ENCODE measurements at regions not wholly inside any gene's neighbourhood (a gene's known extent, or its start where the extent isn't known, plus 50 kb on each side); places are given as distances from the start of the nearest gene placed in this dataset.
A peak's percentile ranks its signal among the peaks of the same experiment; 100 is the strongest.

DNA sequence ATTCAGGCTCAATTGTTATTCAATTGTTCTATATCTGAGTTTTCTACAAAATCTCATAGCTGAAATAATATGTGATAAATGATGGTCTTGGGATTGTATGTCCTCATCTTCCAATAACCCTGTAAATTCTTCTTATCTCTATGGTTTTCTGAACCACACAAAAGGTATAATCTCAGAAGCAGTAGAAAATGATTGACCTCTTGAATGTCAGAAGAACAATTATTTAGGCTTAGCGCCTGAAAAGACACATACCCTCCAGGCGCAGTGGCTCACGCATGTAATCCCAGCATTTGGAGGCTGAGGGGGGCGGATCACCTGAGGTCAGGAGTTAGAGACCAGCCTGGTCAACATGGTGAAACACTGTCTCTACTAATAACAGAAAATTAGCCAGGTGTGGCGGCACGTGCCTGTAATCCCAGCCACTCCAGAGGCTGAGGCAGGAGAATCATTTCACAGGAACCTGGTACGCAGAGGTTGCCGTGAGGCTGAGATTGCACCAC is 288.0 kb upstream of the TBC1D5 start:
- DNase-seq, result no peak

DNA sequence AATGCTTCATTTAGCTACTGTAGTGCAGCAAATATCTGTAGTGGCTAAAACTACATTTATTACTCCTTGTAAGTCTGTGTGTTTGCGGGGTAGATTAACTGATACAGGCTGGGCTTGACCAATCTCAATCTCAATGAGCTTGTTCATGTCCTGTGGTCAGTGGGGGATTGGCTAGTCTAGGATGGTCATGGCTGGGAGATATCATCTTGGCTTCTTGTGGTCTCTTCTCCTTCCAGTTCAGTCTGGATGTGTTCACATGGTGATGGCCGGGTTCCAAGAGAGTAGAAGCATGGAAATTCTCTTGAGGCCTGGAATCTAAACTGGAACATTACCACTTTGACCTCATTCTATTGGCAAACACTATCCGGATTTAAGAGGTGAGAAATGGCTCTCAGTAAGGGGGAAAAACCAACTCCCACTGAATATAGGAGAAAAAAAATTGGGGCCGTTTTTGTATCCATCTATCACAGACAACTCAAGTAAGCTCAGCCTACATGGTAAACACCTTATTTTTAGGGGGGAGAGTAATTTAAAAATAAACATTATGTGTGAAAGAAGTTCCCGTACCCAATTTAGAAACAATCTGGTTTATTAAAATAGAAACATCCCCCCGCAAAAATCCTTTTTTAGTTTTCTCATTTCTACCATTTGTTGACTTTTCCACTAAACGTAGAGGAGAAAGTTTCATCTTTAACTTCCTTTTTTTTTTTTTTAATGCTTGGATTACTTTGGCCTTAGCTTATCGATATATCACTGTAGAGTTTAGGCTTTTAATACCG is 284.9 kb upstream of the TBC1D5 start:
- peak; percentile 7 for DNase-seq

DNA sequence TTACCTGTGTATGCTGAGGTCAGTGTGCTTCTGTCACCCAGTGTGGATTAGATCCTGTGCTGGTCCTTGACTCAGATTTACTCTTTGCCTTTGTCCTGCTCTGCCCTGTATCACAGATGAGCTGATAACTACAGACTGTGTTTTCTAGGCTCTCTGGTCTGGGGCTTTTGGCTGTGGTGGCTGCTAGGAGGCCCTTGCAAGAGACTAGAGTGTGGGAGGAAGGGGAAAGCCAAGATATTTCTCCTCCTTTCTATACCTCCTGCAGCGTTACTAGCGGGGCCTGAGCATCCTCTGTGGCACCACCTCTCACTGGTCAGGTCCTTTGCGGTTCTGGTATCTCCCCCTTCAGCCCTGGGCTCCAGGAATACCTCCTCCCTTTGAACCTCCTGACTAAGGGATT is 282.3 kb upstream of the TBC1D5 start:
- no peak for DNase-seq

DNA sequence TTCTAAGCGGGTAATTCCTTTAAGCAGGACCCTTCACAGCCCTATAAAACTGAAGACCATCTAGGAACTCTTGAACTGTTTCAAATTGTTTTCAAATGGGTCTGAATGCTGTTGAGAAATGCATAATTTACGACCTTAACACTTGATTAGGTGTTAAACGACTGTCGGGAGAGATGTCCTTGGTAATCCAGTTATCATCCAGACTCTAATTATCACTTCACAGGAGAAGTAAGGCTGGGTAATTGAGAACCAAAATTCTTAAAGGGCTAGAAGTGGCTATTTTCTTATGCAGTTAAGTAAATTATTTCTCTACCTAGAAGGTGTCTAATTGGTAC is 276.7 kb upstream of the TBC1D5 start:
- DNase-seq, result no peak

DNA sequence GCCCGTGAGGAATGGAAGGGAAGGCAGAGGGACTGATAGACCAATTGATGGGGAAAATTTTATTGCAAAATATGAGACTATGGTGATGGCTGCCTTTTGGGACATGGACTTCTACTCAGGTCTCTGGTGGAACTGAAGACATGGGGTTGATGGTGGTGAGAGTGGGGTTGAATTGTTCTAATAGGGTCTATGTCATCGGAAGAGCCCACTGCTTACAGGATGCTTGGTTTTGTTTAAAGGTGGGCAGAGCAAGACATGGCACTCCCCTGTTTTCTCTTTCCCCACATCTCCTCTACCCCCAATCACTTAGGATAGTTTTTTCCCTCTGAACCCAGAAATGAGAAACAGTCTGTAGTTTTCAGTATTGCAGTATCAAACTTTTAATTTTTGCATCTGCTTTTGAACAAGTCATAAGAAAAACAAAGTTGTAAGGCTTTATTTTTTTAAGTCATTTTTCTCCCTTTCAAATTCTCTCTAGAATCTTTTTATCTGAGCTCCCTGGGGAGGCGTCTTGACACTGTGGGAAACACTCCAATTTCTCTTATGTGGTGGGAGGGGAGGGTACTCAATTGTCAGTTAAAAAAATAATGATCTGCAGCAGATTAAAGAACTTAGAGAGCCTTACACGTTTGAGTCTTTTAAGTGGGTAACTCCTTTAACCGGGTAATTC is 276.2 kb upstream of the TBC1D5 start:
- no peak for DNase-seq

GRCh38 chr3:18016366-18016765 is 273.9 kb upstream of the TBC1D5 start:
- DNase-seq, result no peak

- no peak for DNase-seq
These were observed 270.5 kb upstream of the TBC1D5 start for GRCh38 chr3:18012933-18013332.

DNA sequence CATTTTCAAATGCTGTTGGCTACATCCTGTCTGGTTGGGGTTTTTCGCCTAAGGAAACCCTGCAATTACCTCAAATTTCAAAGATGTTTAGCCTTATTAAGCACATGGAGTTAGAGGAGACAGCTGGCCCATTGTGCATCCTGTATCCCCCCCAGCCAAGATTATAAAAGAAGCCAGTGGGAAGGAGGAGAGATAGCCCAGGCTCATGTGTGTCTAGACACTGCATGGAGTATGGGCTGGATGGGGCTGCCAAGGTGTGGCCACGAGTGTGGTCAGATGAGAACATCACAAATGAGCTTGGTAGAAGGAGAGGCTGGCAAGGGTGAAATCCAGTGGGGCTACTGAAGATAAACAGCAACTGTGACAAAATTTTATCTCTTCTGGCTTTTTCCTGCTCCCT is 270.0 kb upstream of the TBC1D5 start:
- no peak for DNase-seq

GRCh38 chr3:18011387-18011786 is 269.0 kb upstream of the TBC1D5 start:
- no peak for DNase-seq

- DNase-seq, result no peak
These were observed 267.6 kb upstream of the TBC1D5 start for GRCh38 chr3:18010001-18010400.

DNA sequence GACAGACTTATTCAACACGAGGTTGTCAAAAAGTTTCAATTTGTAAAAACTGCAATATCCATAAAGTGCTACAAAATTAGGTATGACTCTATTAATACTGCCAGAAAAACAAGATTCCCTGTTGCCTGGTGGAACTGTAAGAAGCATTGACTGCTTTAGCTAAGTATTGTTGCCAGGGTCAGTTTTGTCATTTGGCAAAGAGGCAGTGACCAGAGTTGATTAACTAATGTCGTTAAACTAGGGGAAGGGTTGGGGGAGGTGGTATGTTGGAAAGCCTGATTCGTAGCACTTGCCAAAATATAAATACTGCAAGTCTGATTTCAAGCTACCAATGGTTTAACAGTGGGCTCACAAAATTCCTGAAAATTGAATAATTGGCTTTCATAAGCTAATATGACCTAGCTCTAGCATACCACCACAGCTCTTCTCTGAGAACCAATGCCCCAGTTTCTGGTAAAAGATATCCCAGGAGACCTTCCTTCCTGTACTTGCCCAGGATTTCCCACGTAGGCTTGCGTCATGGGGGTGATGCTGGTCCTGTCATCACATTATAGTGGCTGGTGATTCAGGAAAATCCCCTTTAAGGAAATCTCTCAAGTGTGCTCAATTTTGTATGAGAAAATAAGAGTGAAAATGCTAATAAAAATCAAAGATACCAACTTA is 266.4 kb upstream of the TBC1D5 start:
- no peak for DNase-seq

DNA sequence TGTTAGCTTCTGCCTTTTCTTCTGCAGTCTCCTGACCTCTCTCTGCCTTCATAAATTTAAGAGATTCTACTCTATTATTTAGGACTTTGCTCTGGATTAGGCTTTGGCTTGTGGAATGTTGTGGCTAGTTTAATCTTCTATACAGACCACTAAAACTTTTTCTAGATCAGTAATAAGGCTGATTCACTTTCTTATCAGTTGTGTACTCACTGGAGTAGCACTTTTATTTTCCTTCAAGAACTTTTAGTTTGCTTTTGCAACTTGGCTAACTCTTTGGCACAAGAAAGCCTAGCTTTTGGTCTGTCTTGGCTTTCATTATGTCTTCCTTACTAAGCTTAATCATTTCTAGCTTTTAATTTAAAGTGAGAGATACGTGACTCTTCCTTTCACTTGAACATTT is 265.5 kb upstream of the TBC1D5 start:
- no peak for DNase-seq

DNA sequence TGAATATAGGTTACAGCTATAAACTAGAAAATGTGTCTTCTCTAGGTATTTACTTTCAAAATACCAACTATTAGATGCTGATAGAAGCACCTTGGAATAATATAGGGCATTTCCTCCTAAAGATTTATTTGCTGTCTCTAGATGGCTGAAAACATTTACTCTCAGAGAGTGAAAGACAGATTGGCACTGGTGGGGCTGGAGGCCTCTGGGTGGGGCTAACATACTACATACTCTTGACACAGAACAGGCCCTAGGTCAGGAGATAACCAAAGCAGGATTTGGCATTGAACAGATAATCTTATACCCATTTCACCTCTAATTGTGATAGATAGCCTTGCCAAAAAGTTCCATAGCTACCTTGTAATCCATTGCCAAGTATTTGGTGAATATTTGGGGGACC is 253.3 kb upstream of the TBC1D5 start:
- no peak for DNase-seq

DNA sequence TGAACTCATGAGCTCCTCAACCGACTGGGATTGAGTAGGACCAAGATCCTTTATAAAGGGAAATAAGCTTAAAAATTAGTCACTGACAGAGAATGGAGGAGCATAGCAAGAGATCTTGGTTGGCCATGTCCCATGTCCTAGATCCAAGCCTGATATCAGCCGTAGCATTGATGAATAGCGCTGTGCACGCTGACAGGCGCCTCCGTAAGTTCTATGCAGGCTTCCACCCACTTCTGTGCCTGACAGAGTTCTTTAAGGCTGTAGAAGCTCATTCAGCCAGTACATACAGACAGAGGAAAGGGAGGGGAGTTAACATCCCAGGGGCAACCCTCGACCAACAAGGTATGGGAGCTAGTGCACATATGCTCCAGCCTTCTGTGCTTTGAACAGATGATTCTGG is 251.7 kb upstream of the TBC1D5 start:
- DNase-seq, result no peak

DNA sequence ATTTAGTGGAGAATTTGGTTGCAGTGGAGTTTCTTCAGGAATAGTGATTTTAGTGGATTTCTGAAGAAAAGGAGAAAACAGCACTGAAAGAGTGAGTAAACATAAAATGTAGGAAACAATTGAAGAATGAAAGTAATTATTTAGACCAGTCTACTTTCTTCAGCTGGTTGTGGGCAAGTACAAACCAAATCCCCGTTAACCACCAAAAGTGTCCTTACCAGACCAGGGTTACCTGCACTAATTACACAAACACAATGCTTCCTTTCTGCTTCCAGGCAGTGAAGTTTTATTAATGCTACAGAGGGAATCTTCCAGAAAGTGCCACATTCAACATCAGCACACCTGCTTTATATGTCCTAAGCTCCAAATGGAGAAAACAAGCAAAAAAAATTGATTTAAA is 248.0 kb upstream of the TBC1D5 start:
- no peak for DNase-seq

- no peak for DNase-seq
These were observed 244.0 kb upstream of the TBC1D5 start for GRCh38 chr3:17986348-17986816.

DNA sequence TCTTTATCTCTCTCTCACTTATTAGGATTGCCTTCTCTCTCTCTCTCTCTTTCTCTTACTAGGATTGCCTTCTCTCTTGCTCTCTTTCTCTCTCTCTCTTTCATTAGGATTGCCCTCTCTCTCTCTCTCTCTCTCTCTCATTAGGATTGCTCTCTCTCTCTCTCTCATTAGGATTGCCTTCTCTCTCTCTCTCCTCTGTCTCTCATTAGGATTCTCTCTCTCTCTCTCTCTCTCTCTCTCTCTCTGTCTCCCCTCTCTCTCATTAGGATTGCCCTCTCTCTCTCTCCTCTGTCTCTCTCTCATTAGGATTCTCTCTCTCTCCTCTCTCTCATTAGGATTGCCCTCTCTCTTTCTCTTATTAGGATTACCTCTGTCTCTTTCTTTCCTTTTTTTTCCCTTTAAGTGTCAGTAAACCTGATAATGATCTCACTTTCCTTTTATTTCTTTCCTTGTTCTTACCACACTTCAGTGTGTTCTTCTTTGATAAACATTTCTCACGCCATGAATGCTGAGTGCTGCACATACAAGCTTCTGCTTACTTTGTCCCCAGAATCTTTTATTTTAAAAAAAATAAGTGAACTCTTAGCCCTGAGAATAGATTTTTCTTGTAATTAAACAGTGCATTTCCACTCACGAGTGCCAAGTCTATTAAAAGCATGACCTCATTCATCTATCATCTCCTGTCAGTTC is 243.4 kb upstream of the TBC1D5 start:
- DNase-seq, result no peak

DNA sequence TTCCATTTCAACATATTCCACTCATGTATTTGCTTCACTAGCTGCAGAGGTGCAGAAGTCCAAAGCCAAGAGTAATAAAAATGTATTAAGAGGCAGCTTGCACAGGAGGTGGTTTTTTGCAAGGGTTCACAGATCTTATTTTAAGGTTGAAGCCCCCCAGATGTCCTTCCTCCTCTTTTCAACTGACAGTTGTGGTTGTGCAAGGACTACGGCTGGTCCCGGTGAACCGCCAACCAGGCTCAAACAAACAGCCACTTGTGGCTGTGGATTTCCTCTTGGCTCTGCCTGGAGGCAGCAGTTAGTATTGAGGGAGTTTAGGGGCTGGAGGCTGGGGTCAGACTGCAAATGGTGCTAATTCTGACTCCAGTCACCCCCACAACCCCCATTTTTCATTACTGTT is 240.7 kb upstream of the TBC1D5 start:
- no peak for DNase-seq

DNA sequence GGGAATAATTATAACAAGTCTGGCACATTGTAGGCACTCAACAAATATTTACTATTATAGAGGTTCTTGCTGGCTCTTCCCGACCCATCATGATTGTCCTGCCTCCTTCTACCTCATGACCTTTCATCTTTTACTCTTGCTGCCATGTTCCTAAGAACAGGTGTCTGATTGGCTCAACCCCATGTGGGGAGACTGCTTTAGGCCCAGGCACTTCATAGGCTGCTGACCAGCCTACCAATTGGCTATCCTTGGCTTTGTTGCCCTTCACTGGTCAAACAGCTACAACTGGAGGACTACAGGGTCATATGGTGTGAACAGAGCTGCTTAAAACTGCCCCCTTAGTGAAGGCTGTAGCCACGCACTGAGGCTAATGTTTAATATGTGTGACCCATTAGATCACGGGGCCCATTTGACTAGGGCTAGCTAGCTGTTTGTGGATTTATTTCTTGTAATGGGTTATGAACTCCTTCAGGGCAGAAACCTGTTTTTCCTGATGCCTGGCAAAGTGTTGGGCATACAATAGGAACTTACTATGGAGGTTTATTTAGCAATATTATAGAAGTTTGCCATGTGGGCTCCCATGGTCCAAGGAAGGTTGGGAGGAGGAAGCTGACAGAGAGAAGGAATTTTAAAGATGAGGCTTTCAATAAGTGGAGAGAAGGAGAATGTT is 239.9 kb upstream of the TBC1D5 start:
- no peak for DNase-seq

GRCh38 chr3:17980863-17981262 is 238.4 kb upstream of the TBC1D5 start:
- no peak for DNase-seq

- no peak for DNase-seq
These were observed 237.5 kb upstream of the TBC1D5 start for GRCh38 chr3:17979911-17980310.

DNA sequence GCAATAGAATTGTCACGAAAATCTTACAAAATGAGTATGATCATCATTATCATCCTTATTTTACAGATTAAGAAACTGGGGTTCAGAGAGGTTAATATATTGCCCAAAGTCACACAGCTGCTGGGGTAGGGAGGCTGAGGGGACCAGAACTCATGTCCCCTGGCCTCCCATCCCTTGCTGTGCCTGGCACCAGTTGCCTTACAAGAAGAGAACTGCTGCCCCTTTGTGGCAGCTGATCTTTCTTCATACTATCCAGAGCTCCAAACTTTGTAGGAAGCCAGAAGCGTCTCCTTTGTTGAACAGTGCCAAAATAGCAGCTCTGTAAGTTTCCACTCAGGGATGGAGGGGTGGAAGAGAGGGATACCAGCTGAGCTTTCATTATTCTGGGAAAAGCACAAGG is 236.8 kb upstream of the TBC1D5 start:
- DNase-seq, result no peak

Data from EL (cell line).